ENCODE measurements at regions not wholly inside any gene's neighbourhood (a gene's known extent, or its start where the extent isn't known, plus 50 kb on each side); places are given as distances from the start of the nearest gene placed in this dataset.

- no peak for DNase-seq
These were observed 94.0 kb upstream of the MTNR1B start for GRCh38 chr11:92875473-92875872.

- DNase-seq, result no peak
These were observed 90.4 kb upstream of the MTNR1B start for GRCh38 chr11:92879086-92879485.

GRCh38 chr11:92880381-92880780 lies 89.1 kb upstream of the MTNR1B start:
- no peak for DNase-seq

- DNase-seq, result no peak
These were observed 87.5 kb upstream of the MTNR1B start for GRCh38 chr11:92881940-92882450.

GRCh38 chr11:92882828-92883611 lies 86.4 kb upstream of the MTNR1B start:
- DNase-seq, result no peak

GRCh38 chr11:92885600-92885999 lies 83.9 kb upstream of the MTNR1B start:
- DNase-seq, result no peak

GRCh38 chr11:92886243-92886905 lies 83.1 kb upstream of the MTNR1B start:
- DNase-seq, result peak; percentile 28

GRCh38 chr11:92888696-92889095 lies 80.8 kb upstream of the MTNR1B start:
- DNase-seq, result no peak

GRCh38 chr11:92890846-92891245 lies 78.6 kb upstream of the MTNR1B start:
- DNase-seq, result no peak

- DNase-seq, result no peak
These were observed 76.4 kb upstream of the MTNR1B start for GRCh38 chr11:92892802-92893684.

GRCh38 chr11:92894197-92894596 lies 75.3 kb upstream of the MTNR1B start:
- DNase-seq, result no peak

GRCh38 chr11:92897487-92897886 lies 72.0 kb upstream of the MTNR1B start:
- DNase-seq, result no peak

GRCh38 chr11:92902417-92902816 lies 67.0 kb upstream of the MTNR1B start:
- no peak for DNase-seq

- DNase-seq, result no peak
These were observed 61.8 kb upstream of the MTNR1B start for GRCh38 chr11:92907671-92908070.

GRCh38 chr11:92909214-92909613 lies 60.2 kb upstream of the MTNR1B start:
- DNase-seq, result no peak

- no peak for DNase-seq
These were observed 58.0 kb upstream of the MTNR1B start for GRCh38 chr11:92911478-92911877.

GRCh38 chr11:92915551-92915950 lies 53.9 kb upstream of the MTNR1B start:
- no peak for DNase-seq

- no peak for DNase-seq
These were observed 53.2 kb upstream of the MTNR1B start for GRCh38 chr11:92916299-92916698.

- DNase-seq, result no peak
These were observed 51.5 kb upstream of the MTNR1B start for GRCh38 chr11:92917927-92918326.

- DNase-seq, result no peak
These were observed 50.4 kb upstream of the MTNR1B start for GRCh38 chr11:92919048-92919447.

All from occipital lobe (tissue), 1 donor.